ENCODE measurements at regions not wholly inside any gene's neighbourhood (a gene's known extent, or its start where the extent isn't known, plus 50 kb on each side); places are given as distances from the start of the nearest gene placed in this dataset.

GRCh38 chr6:168718821-168719475 is 278.0 kb downstream of the SMOC2 start:
- no peaks in the 10 kb centered on the region for H3K4me1 ChIP-seq (ENCODE audit: control insufficient read depth in 2 of 2, insufficient read depth in 2 of 2, low read length in 1 of 2)
- no peaks in the 10 kb centered on the region for H3K27me3 ChIP-seq (ENCODE audit: control insufficient read depth in 1 of 2, insufficient read depth in 2 of 2, low read length in 2 of 2)
- H3K27ac ChIP-seq (ENCODE audit: low read depth in 2 of 2, low read length in 1 of 2): no peak overlapping the region
- no peak overlapping the region for H3K4me3 ChIP-seq (ENCODE audit: low read depth in 1 of 2, low read length in 2 of 2)
- peaks cover 1 to 3% of the 10 kb centered on the region in 2 donors for H3K9me3 ChIP-seq (ENCODE audit: control insufficient read depth in 2 of 2, insufficient read depth in 1 of 2, low read depth in 1 of 2, low read length in 1 of 2)
- 89% methylated on average over 14 of the region's 14 CpGs for WGBS, 2 donors
- no peaks in the 10 kb centered on the region for H3K36me3 ChIP-seq (ENCODE audit: control insufficient read depth in 2 of 2, insufficient read depth in 2 of 2, low read length in 1 of 2)

Data from esophagus (tissue), 2 donors.